NB4 (cell line): ENCODE measurements at regions not wholly inside any gene's neighbourhood (a gene's known extent, or its start where the extent isn't known, plus 50 kb on each side); places are given as distances from the start of the nearest gene placed in this dataset.
"Not testable (repeated sequence)": the region's sequence is repeated elsewhere in the genome, so short reads cannot be mapped to it uniquely, and the experiment has no call there.

Experiments used
- DNase-seq: peaks from one replicate; pipeline ENCODE4 v3.0.0; 2010; ENCODE audit warnings: low read depth
- H3K4me3 ChIP-seq: one replicate; pipeline ENCODE4 v1.5.1; 2011; ENCODE audit warnings: mild to moderate bottlenecking, low read depth, low read length, moderate library complexity
- CTCF ChIP-seq: IDR thresholded peaks from one replicate; pipeline ENCODE4 v1.5.1; 2012; ENCODE audit warnings: low read depth, low read length
- MAX ChIP-seq: IDR thresholded peaks from 2 replicates; pipeline ENCODE4 v1.6.1; 2011; ENCODE audit warnings: low read depth, low read length
- MYC ChIP-seq: IDR thresholded peaks from 2 replicates; pipeline ENCODE4 v1.6.1; 2011; ENCODE audit warnings: low read depth, low read length
- POLR2A ChIP-seq: IDR thresholded peaks from 2 replicates; pipeline ENCODE4 v1.6.1; 2011; ENCODE audit warnings: mild to moderate bottlenecking; ENCODE audit not compliant: insufficient read length; ENCODE audit errors: extremely low read depth

- no peak for TF ChIP-seq POLR2A
- no peak for TF ChIP-seq MYC
- no peak for TF ChIP-seq MAX
- TF ChIP-seq CTCF: no peak
- no peak for DNase-seq
- no peak overlapping the region for H3K4me3 ChIP-seq
These were observed 212.5 kb downstream of the UTRN start for GRCh38 chr6:144497650-144498049.

GRCh38 chr6:144500892-144501291, 215.8 kb downstream of the UTRN start:
- no peak for TF ChIP-seq CTCF
- TF ChIP-seq POLR2A: no peak
- TF ChIP-seq MYC: no peak
- no peak for TF ChIP-seq MAX
- no peak overlapping the region for H3K4me3 ChIP-seq
- no peak for DNase-seq

GRCh38 chr6:144505214-144505613, 220.1 kb downstream of the UTRN start:
- not testable (repeated sequence) for H3K4me3 ChIP-seq, DNase-seq

GRCh38 chr6:144506051-144506450, 220.9 kb downstream of the UTRN start:
- H3K4me3 ChIP-seq, DNase-seq: not testable (repeated sequence)

GRCh38 chr6:144507772-144508312, 222.7 kb downstream of the UTRN start:
- not testable (repeated sequence) for H3K4me3 ChIP-seq, DNase-seq

- H3K4me3 ChIP-seq: no peak overlapping the region
- no peak for DNase-seq
- TF ChIP-seq POLR2A (no peak), CTCF (no peak), MYC (no peak), MAX (no peak)
These were observed 225.7 kb downstream of the UTRN start for GRCh38 chr6:144510859-144511258.

- H3K4me3 ChIP-seq: no peak overlapping the region
- TF ChIP-seq POLR2A: no peak
- TF ChIP-seq MYC: no peak
- no peak for TF ChIP-seq CTCF
- TF ChIP-seq MAX: no peak
- DNase-seq: no peak
These were observed 230.6 kb downstream of the UTRN start for GRCh38 chr6:144515761-144516160.

GRCh38 chr6:144519426-144519825, 234.3 kb downstream of the UTRN start:
- TF ChIP-seq POLR2A (no peak), MAX (no peak)
- H3K4me3 ChIP-seq: no peak overlapping the region
- DNase-seq: no peak
